ENCODE measurements at regions not wholly inside any gene's neighbourhood (a gene's known extent, or its start where the extent isn't known, plus 50 kb on each side); places are given as distances from the start of the nearest gene placed in this dataset.
A peak's percentile ranks its signal among the peaks of the same experiment; 100 is the strongest.
"Not testable (repeated sequence)": the region's sequence is repeated elsewhere in the genome, so short reads cannot be mapped to it uniquely, and the experiment has no call there.

- DNase-seq, result no peak
Measured at GRCh38 chr1:221548942-221549341, 192.9 kb downstream of the DUSP10 start.

GRCh38 chr1:221549815-221550214 is 192.1 kb downstream of the DUSP10 start:
- DNase-seq, result no peak

- not testable (repeated sequence) for DNase-seq
Measured at GRCh38 chr1:221552792-221553191, 189.1 kb downstream of the DUSP10 start.

GRCh38 chr1:221555689-221556433 is 186.0 kb downstream of the DUSP10 start:
- no peak for DNase-seq

GRCh38 chr1:221556435-221556834 is 185.5 kb downstream of the DUSP10 start:
- no peak for DNase-seq

- no peak for DNase-seq
Measured at GRCh38 chr1:221557013-221557412, 184.9 kb downstream of the DUSP10 start.

- DNase-seq, result no peak
Measured at GRCh38 chr1:221558396-221558795, 183.5 kb downstream of the DUSP10 start.

GRCh38 chr1:221559911-221560310 is 182.0 kb downstream of the DUSP10 start:
- DNase-seq, result no peak

- no peak for DNase-seq
Measured at GRCh38 chr1:221562542-221563475, 179.1 kb downstream of the DUSP10 start.

GRCh38 chr1:221563476-221563921 is 178.4 kb downstream of the DUSP10 start:
- no peak for DNase-seq

GRCh38 chr1:221564891-221565290 is 177.0 kb downstream of the DUSP10 start:
- DNase-seq, result no peak

- DNase-seq, result peak; percentile 92
Measured at GRCh38 chr1:221565711-221566110, 176.2 kb downstream of the DUSP10 start.

- peak; percentile 67 for DNase-seq
Measured at GRCh38 chr1:221567859-221568507, 173.9 kb downstream of the DUSP10 start.

- DNase-seq, result peak; percentile 41
Measured at GRCh38 chr1:221573756-221574155, 168.1 kb downstream of the DUSP10 start.

GRCh38 chr1:221574529-221574928 is 167.4 kb downstream of the DUSP10 start:
- no peak for DNase-seq

GRCh38 chr1:221575605-221576004 is 166.3 kb downstream of the DUSP10 start:
- no peak for DNase-seq

- DNase-seq, result peak; percentile 23
Measured at GRCh38 chr1:221576268-221576667, 165.6 kb downstream of the DUSP10 start.

- no peak for DNase-seq
Measured at GRCh38 chr1:221583465-221583864, 158.4 kb downstream of the DUSP10 start.

GRCh38 chr1:221587013-221587412 is 154.9 kb downstream of the DUSP10 start:
- DNase-seq, result not testable (repeated sequence)

- DNase-seq, result not testable (repeated sequence)
Measured at GRCh38 chr1:221591250-221591649, 150.6 kb downstream of the DUSP10 start.

- no peak for DNase-seq
Measured at GRCh38 chr1:221594576-221594975, 147.3 kb downstream of the DUSP10 start.

GRCh38 chr1:221598122-221598521 is 143.8 kb downstream of the DUSP10 start:
- DNase-seq, result no peak

- no peak for DNase-seq
Measured at GRCh38 chr1:221601166-221601565, 140.7 kb downstream of the DUSP10 start.

Data from SHP77 treated with DMSO at 0.1 percent for 48 hours (cell line).